H1 (cell line): ENCODE measurements at regions not wholly inside any gene's neighbourhood (a gene's known extent, or its start where the extent isn't known, plus 50 kb on each side); places are given as distances from the start of the nearest gene placed in this dataset.

Experiments used
- CTCF ChIA-PET: fragments of 300-600 bp; sonication (Branson Sonifier 250); formaldehyde crosslinking; loops from one replicate; lab custom pipeline; 2021; ENCODE audit not compliant: partially characterized antibody; lab: Charles Lee
- POLR2A ChIA-PET: fragments of 300-600 bp; sonication (Branson Sonifier 250); formaldehyde crosslinking; loops from one replicate; lab custom pipeline; 2021; ENCODE audit warnings: inconsistent platforms; ENCODE audit not compliant: partially characterized antibody; lab: Charles Lee
- DNase-seq, 2 experiments: peaks; one replicate each; pipeline versions ENCODE4 v3.0.0 to v3.0.0-alpha.2; 2010 to 2022; ENCODE audit warnings: low spot score in 2 of 2, low read depth in 1 of 2, mixed read lengths in 1 of 2
- FAIRE-seq: peaks from 2 replicates; lab custom pipeline; 2011; peaks lifted over from hg19 to GRCh38; lab: Jason Lieb, UNC
- H2AFZ ChIP-seq: 2 replicates; pipeline ENCODE4 v1.8.1; 2012; ENCODE audit warnings: low read length, inconsistent platforms
- H2AK5ac ChIP-seq: 2 replicates; pipeline ENCODE4 v1.6.1; 2013; ENCODE audit warnings: low read depth, low read length
- H2BK120ac ChIP-seq: replicated peaks from 2 replicates; pipeline ENCODE3; 2013; ENCODE audit warnings: low read depth, low read length, inconsistent platforms
- H2BK12ac ChIP-seq: 2 replicates; pipeline ENCODE4 v1.6.1; 2013; ENCODE audit warnings: low read depth, low read length
- H2BK15ac ChIP-seq: 2 replicates; pipeline ENCODE4 v1.6.1; 2013; ENCODE audit warnings: low read length
- H2BK20ac ChIP-seq: 2 replicates; pipeline ENCODE4 v1.6.1; 2013; ENCODE audit warnings: low read length
- H2BK5ac ChIP-seq: 2 replicates; pipeline ENCODE4 v1.6.1; 2013; ENCODE audit warnings: low read depth, low read length
- H3K14ac ChIP-seq: 2 replicates; pipeline ENCODE4 v1.6.1; 2013; ENCODE audit warnings: inconsistent platforms; ENCODE audit not compliant: insufficient read length
- H3K18ac ChIP-seq: 2 replicates; pipeline ENCODE4 v1.6.1; 2013; ENCODE audit warnings: low read length; ENCODE audit errors: extremely low read depth
- H3K23ac ChIP-seq: 2 replicates; pipeline ENCODE4 v1.6.1; 2013; ENCODE audit warnings: inconsistent platforms; ENCODE audit not compliant: insufficient read length
- H3K23me2 ChIP-seq: 2 replicates; pipeline ENCODE4 v1.6.1; 2013; ENCODE audit warnings: low read depth, low read length
- H3K27ac ChIP-seq: 2 replicates; pipeline ENCODE4 v1.6.1; 2011; ENCODE audit warnings: low read depth, low read length, inconsistent platforms
- H3K27me3 ChIP-seq, 4 experiments: replicated peaks in 1 of 4; 1 replicate in 1 of 4; 2 replicates in 3 of 4; pipeline versions ENCODE4 v1.6.1 to v1.8.1; 2011 to 2013; ENCODE audit warnings: low read length in 3 of 4, mild to moderate bottlenecking in 3 of 4, inconsistent platforms in 2 of 4, mixed read lengths in 2 of 4, moderate library complexity in 1 of 4; ENCODE audit not compliant: control insufficient read depth in 3 of 4, insufficient read depth in 3 of 4; ENCODE audit errors: extremely low read depth in 1 of 4
- H3K36me3 ChIP-seq, 4 experiments: 2 replicates each; pipeline versions ENCODE4 v1.6.1 to v1.8.1; 2011 to 2013; ENCODE audit warnings: mild to moderate bottlenecking in 4 of 4, low read length in 3 of 4, moderate library complexity in 2 of 4, control low read depth in 1 of 4, inconsistent platforms in 1 of 4; ENCODE audit not compliant: insufficient read depth in 4 of 4, control insufficient read depth in 2 of 4
- H3K4ac ChIP-seq: replicated peaks from 2 replicates; pipeline ENCODE3; 2013; ENCODE audit warnings: low read length, low read depth, mixed read lengths, inconsistent platforms; ENCODE audit not compliant: insufficient read length
- H3K4me1 ChIP-seq, 4 experiments: replicated peaks in 1 of 4; 1 replicate in 1 of 4; 2 replicates in 3 of 4; pipeline versions ENCODE4 v1.6.1 to v1.8.1; 2011 to 2013; ENCODE audit warnings: low read length in 3 of 4, inconsistent platforms in 2 of 4, mixed read lengths in 1 of 4; ENCODE audit not compliant: insufficient read depth in 4 of 4, control insufficient read depth in 3 of 4
- H3K4me2 ChIP-seq, 2 experiments: 2 replicates each; pipeline versions ENCODE4 v1.6.1 to v1.8.1; 2011 to 2013; ENCODE audit warnings: low read depth in 2 of 2, low read length in 2 of 2, control low read depth in 1 of 2, inconsistent platforms in 1 of 2, mild to moderate bottlenecking in 1 of 2; ENCODE audit not compliant: insufficient read depth in 1 of 2
- H3K4me3 ChIP-seq, 4 experiments: fragments of 200-600, 300-600 bp in 1 of 4; sonication (generic), shearing (Covaris generic), sonication (Bioruptor Twin) in 1 of 4; 2 replicates each; pipeline versions ENCODE4 v1.5.1 to v1.8.1; 2011 to 2016; ENCODE audit warnings: low read length in 4 of 4, low read depth in 3 of 4, control low read depth in 2 of 4, inconsistent platforms in 2 of 4, mild to moderate bottlenecking in 2 of 4, mixed read lengths in 1 of 4, moderate library complexity in 1 of 4; ENCODE audit not compliant: insufficient read depth in 2 of 4; ENCODE audit errors: extremely low read depth in 1 of 4
- H3K56ac ChIP-seq: replicated peaks from 2 replicates; pipeline ENCODE3; 2013; ENCODE audit warnings: low read depth, mild to moderate bottlenecking, mixed read lengths, low read length, inconsistent platforms; ENCODE audit not compliant: insufficient read length
- H3K79me1 ChIP-seq: 2 replicates; pipeline ENCODE4 v1.6.1; 2013; ENCODE audit warnings: low read depth, low read length, control low read depth
- H3K79me2 ChIP-seq, 2 experiments: 2 replicates each; pipeline versions ENCODE4 v1.6.1 to v1.8.1; 2012 to 2013; ENCODE audit warnings: low read length in 2 of 2, mild to moderate bottlenecking in 2 of 2, inconsistent platforms in 1 of 2; ENCODE audit not compliant: insufficient read depth in 2 of 2, control insufficient read depth in 1 of 2
- H3K9ac ChIP-seq, 4 experiments: replicated peaks in 1 of 4; 1 replicate in 1 of 4; 2 replicates in 3 of 4; pipeline versions ENCODE4 v1.6.1 to v1.8.1; 2011 to 2013; ENCODE audit warnings: low read depth in 3 of 4, low read length in 3 of 4, control low read depth in 2 of 4, mild to moderate bottlenecking in 2 of 4, moderate library complexity in 2 of 4, inconsistent platforms in 1 of 4; ENCODE audit errors: extremely low read depth in 1 of 4
- H3K9me3 ChIP-seq, 2 experiments: 2 replicates each; pipeline versions ENCODE4 v1.6.1 to v1.8.1; 2012 to 2013; ENCODE audit warnings: mild to moderate bottlenecking in 2 of 2, moderate library complexity in 2 of 2, control low read depth in 1 of 2, inconsistent platforms in 1 of 2, low read depth in 1 of 2, low read length in 1 of 2, mixed read lengths in 1 of 2; ENCODE audit not compliant: insufficient read depth in 2 of 2
- H4K20me1 ChIP-seq, 2 experiments: replicated peaks in 1 of 2; 2 replicates each; pipeline versions ENCODE3 to v1.8.1; 2011 to 2013; ENCODE audit warnings: inconsistent platforms in 2 of 2, low read length in 2 of 2, mild to moderate bottlenecking in 1 of 2; ENCODE audit not compliant: insufficient read depth in 2 of 2, control insufficient read depth in 1 of 2
- H4K5ac ChIP-seq: 2 replicates; pipeline ENCODE4 v1.6.1; 2013; ENCODE audit warnings: low read length, low read depth, mixed read lengths, inconsistent platforms; ENCODE audit not compliant: insufficient read length
- H4K8ac ChIP-seq: 2 replicates; pipeline ENCODE4 v1.8.0; 2013; ENCODE audit warnings: mild to moderate bottlenecking, moderate library complexity, low read length, inconsistent platforms; ENCODE audit not compliant: insufficient read depth; ENCODE audit errors: extremely low read depth
- H4K91ac ChIP-seq: replicated peaks from 2 replicates; pipeline ENCODE3; 2013; ENCODE audit warnings: low read length, mixed read lengths, inconsistent platforms; ENCODE audit not compliant: insufficient read length
- BCL11A ChIP-seq, 2 experiments: IDR thresholded peaks; one replicate each; pipeline ENCODE4 v1.6.1; 2011; ENCODE audit warnings: low read depth in 2 of 2, low read length in 2 of 2, mild to moderate bottlenecking in 2 of 2
- GTF2F1 ChIP-seq: IDR thresholded peaks from 2 replicates; pipeline ENCODE4 v1.6.1; 2012; ENCODE audit warnings: low read depth, low read length, improper control_type of control experiment, borderline replicate concordance
- KDM4A ChIP-seq: IDR thresholded peaks from one replicate; pipeline ENCODE4 v1.7.1; 2012; ENCODE audit warnings: low read depth, mild to moderate bottlenecking, moderate library complexity, low read length, inconsistent platforms; ENCODE audit not compliant: severe bottlenecking
- MAFK ChIP-seq: IDR thresholded peaks from 2 replicates; pipeline ENCODE4 v1.6.1; 2012; ENCODE audit warnings: low read depth, mild to moderate bottlenecking, improper control_type of control experiment, low read length
- POLR2A ChIP-seq, 2 experiments: IDR thresholded peaks; 1 replicate in 1 of 2; 2 replicates in 1 of 2; pipeline ENCODE4 v1.6.1; 2011; ENCODE audit warnings: low read depth in 2 of 2, low read length in 2 of 2, mild to moderate bottlenecking in 2 of 2; ENCODE audit errors: control extremely low read depth in 1 of 2
- POLR2AphosphoS5 ChIP-seq: IDR thresholded peaks from 2 replicates; pipeline ENCODE4 v1.6.1; 2011; ENCODE audit warnings: low read depth, low read length
- RNF2 ChIP-seq: fragments of 200-900, 300-1000 bp; sonication (generic); IDR thresholded peaks from 2 replicates; pipeline ENCODE4 v1.7.1; 2016; ENCODE audit warnings: borderline replicate concordance, low read depth, mild to moderate bottlenecking, antibody characterized with exemption, low read length; ENCODE audit not compliant: poor library complexity, severe bottlenecking; ENCODE audit errors: missing control alignments
- SIN3A ChIP-seq, 2 experiments: IDR thresholded peaks in 1 of 2; conservative IDR thresholded peaks in 1 of 2; 2 replicates each; pipeline ENCODE4 v1.6.1; 2011 to 2012; ENCODE audit warnings: low read length in 2 of 2, improper control_type of control experiment in 1 of 2, low read depth in 1 of 2, mild to moderate bottlenecking in 1 of 2
- SP4 ChIP-seq: IDR thresholded peaks from 2 replicates; pipeline ENCODE4 v1.6.1; 2012; ENCODE audit warnings: low read length, inconsistent platforms
- TAF1 ChIP-seq: IDR thresholded peaks from 2 replicates; pipeline ENCODE4 v1.6.1; 2011; ENCODE audit warnings: mild to moderate bottlenecking, low read depth, low read length
- TBP ChIP-seq: IDR thresholded peaks from 2 replicates; pipeline ENCODE4 v1.6.1; 2011; ENCODE audit warnings: low read depth, low read length, improper control_type of control experiment
- ZNF274 ChIP-seq: IDR thresholded peaks from 2 replicates; pipeline ENCODE4 v1.7.0; 2012; ENCODE audit warnings: low read length, borderline replicate concordance; ENCODE audit errors: extremely low read depth
- WGBS, 2 experiments: shearing (Covaris generic) in 1 of 2; methylation state at CpG; one replicate each; pipeline versions ENCODE4 v1.1.6 to v1.1.7; 2013 to 2015; ENCODE audit warnings: low lambda C conversion rate in 2 of 2, mixed read lengths in 2 of 2, inconsistent platforms in 1 of 2, low coverage in 1 of 2, missing lambda C conversion rate in 1 of 2; ENCODE audit not compliant: insufficient replicate concordance in 2 of 2, insufficient coverage in 1 of 2, insufficient read length in 1 of 2; ENCODE audit errors: extremely low coverage in 1 of 2, missing lambda C conversion rate in 1 of 2; 5-methylcytosine and 5-hydroxymethylcytosine counted together
- TF ChIP-seq, protein P1 (sequence below): IDR thresholded peaks from 2 replicates; pipeline ENCODE4 v1.6.1; 2011; ENCODE audit warnings: low read depth, mild to moderate bottlenecking, low read length; ENCODE audit not compliant: insufficient read depth

DNA sequence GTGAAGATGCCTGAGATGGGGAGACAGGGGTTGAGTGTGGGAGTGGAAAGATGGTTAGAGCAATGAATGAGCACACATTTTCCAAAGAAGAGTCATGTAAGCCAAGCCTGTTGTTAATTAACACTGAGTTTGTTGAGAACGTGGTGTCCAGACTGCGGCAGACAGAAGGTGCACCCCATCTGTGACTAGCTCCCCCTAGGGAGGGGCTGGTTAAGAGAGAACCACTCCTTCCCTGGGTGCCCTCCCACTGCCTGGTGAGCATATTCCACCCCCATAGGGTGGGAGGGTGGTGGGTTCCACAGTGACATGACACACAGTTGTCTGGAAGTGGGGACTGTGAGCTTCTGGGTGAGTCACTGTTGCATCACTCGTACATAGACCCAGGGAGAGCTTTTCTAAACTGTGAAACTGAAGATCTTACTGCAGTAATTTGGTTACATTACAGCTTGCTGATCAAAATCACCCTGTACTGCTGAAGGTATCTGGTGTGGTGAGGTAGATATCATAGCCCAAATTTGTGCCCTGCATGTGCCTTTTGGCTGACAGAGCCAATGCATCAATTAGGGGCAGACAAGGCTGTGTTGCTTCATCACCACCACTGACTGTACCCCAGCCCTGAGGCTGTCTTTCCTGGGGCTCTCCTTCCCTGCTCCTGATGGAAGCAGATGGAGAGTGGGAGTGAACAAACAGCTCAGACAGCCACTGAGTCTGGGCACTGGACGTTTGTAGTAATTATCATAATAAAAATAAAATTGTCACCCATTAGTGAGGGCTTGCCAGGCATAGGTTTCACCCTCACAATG lies 150.9 kb downstream of the EMP1 start:
- Histone ChIP-seq H3K56ac (no peak overlapping the region), H2BK12ac (no peak overlapping the region), H4K5ac (no peak overlapping the region), H2BK15ac (no peak overlapping the region), H2AFZ (no peak overlapping the region), H3K14ac (no peak overlapping the region), H3K4ac (no peak overlapping the region), H3K27ac (no peak overlapping the region), H3K23me2 (peaks cover 1% of the 10 kb centered on the region; the same call in 1 of the 2 replicates), H3K9me3 (no peaks in the 10 kb centered on the region), H3K18ac (no peak overlapping the region), H3K27me3 (no peaks in the 10 kb centered on the region), H2BK5ac (no peak overlapping the region), H3K9ac (no peak overlapping the region), H3K36me3 (no peaks in the 10 kb centered on the region), H4K91ac (no peak overlapping the region), H2AK5ac (no peak overlapping the region), H4K20me1 (no peaks in the 10 kb centered on the region), H3K4me2 (no peak overlapping the region), H3K79me1 (no peaks in the 10 kb centered on the region), H3K4me1 (no peaks in the 10 kb centered on the region), H3K79me2 (no peaks in the 10 kb centered on the region), H3K23ac (no peak overlapping the region), H2BK120ac (no peak overlapping the region), H3K4me3 (no peak overlapping the region), H2BK20ac (no peak overlapping the region), H4K8ac (no peak overlapping the region)
- ChIA-PET CTCF (interaction anchor here (0.7 to 2.1 kb wide), 4 partner anchors 10 to 135 kb away, joined by 4 to 14 read pairs (median 4); no protein-coding TSS in a partner anchor), POLR2A (no interaction called here)
- WGBS, 2 experiments: 67% methylated on average over 4 of the region's 4 CpGs; no CpG with 5 or more reads in 1 of the 2 experiments
- DNase-seq: no peak
- FAIRE-seq: no peak
- TF ChIP-seq RNF2 (no peak), GTF2F1 (no peak), SIN3A (conservative IDR thresholded peaks at IDR 0.05 in 1 of 2, IDR thresholded peaks at IDR 0.05 in 1 of 2; ENCODE audit: low read depth in 1 of 2, low read length in 2 of 2) (no peak), POLR2A (IDR thresholded peaks at IDR 0.05; ENCODE audit: control extremely low read depth in 1 of 2, low read depth in 2 of 2, low read length in 2 of 2) (no peak), KDM4A (no peak), MAFK (no peak), BCL11A (IDR thresholded peaks at IDR 0.05; ENCODE audit: low read depth in 2 of 2, low read length in 2 of 2) (no peak), TAF1 (no peak), ZNF274 (no peak), POLR2AphosphoS5 (no peak), TBP (no peak), SP4 (no peak)
- TF ChIP-seq, protein P1, sequence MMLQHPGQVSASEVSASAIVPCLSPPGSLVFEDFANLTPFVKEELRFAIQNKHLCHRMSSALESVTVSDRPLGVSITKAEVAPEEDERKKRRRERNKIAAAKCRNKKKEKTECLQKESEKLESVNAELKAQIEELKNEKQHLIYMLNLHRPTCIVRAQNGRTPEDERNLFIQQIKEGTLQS: no peak
